ENCODE measurements at regions not wholly inside any gene's neighbourhood (a gene's known extent, or its start where the extent isn't known, plus 50 kb on each side); places are given as distances from the start of the nearest gene placed in this dataset.

- DNase-seq (ENCODE audit: low spot score), result no peak
Measured at GRCh38 chr6:98687752-98688151, 146.6 kb upstream of the POU3F2 start.

DNA sequence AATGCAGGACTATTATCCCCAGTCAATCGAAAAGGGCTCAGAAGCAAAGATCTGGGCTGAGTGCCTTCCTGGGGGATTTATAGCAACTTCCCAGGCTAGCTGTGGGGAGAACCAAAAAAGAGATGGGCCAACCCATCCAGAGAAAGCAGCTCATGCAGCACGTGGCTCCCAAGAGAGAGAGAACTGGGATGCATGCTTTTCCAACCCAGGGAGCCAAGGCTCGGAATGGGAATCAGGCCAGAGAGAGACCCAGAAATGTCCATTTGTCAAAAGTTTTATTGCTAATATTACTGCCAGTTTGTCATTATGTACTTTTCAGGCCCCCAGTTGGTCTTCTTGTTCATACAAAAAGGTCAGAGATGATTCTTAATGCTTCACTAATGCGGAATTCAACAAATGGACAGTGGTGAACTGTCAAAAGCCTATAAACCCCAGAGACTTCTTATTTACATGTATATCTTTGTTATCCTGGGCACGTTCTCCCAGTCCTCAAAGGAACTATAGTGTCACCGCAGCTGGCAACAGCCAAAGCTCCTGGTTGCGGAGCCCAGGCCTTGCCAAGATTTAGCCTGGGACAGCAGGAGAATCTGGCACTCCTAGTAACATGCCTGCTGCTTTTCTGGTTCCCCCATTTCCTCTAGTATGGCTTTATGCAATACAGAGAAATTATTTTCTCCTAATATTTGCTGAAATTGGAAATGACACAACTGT lies 139.1 kb upstream of the POU3F2 start:
- TF ChIP-seq, protein P1, sequence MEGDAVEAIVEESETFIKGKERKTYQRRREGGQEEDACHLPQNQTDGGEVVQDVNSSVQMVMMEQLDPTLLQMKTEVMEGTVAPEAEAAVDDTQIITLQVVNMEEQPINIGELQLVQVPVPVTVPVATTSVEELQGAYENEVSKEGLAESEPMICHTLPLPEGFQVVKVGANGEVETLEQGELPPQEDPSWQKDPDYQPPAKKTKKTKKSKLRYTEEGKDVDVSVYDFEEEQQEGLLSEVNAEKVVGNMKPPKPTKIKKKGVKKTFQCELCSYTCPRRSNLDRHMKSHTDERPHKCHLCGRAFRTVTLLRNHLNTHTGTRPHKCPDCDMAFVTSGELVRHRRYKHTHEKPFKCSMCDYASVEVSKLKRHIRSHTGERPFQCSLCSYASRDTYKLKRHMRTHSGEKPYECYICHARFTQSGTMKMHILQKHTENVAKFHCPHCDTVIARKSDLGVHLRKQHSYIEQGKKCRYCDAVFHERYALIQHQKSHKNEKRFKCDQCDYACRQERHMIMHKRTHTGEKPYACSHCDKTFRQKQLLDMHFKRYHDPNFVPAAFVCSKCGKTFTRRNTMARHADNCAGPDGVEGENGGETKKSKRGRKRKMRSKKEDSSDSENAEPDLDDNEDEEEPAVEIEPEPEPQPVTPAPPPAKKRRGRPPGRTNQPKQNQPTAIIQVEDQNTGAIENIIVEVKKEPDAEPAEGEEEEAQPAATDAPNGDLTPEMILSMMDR (IDR thresholded peaks at IDR 0.05; ENCODE audit: extremely low read depth, insufficient read depth, missing control alignments), result no peak
- in situ Hi-C loops (cut with MboI; ENCODE audit: low pct_unique_long_range_greater_than_20kb, low sequenced_read_pairs, unreplicated experiment), result no loop called here
- no peak for DNase-seq (ENCODE audit: low spot score)

More at GRCh38 chr6:98687752-98688151, 146.6 kb upstream of the POU3F2 start:
- in situ Hi-C loops (cut with MboI; ENCODE audit: low pct_unique_long_range_greater_than_20kb, low sequenced_read_pairs, unreplicated experiment), result no loop called here
- TF ChIP-seq, protein P1 (IDR thresholded peaks at IDR 0.05; ENCODE audit: extremely low read depth, insufficient read depth, missing control alignments), result no peak

DNA sequence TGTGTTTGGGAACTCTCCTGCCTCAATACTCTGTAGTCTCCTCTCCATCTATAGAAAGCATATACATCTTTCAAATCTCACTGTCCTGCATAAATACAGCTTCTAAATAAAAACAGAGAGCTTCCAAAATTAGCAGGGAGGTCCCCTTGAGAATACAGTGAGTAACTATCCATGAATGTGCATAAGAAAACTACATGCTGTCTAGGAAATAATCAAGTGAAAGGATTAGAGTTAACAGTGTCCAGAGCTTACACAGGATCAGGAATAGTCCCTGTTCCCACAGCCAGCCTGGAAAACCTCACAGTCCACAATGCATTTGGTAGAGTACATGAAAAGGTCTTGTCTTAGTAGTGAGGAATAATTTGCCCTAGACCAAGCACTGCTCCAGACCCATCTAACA lies 123.0 kb upstream of the POU3F2 start:
- no peak for DNase-seq (ENCODE audit: low spot score)
- TF ChIP-seq, protein P1 (IDR thresholded peaks at IDR 0.05; ENCODE audit: extremely low read depth, insufficient read depth, missing control alignments), result no peak
- in situ Hi-C loops (cut with MboI; ENCODE audit: low pct_unique_long_range_greater_than_20kb, low sequenced_read_pairs, unreplicated experiment), result no loop called here

DNA sequence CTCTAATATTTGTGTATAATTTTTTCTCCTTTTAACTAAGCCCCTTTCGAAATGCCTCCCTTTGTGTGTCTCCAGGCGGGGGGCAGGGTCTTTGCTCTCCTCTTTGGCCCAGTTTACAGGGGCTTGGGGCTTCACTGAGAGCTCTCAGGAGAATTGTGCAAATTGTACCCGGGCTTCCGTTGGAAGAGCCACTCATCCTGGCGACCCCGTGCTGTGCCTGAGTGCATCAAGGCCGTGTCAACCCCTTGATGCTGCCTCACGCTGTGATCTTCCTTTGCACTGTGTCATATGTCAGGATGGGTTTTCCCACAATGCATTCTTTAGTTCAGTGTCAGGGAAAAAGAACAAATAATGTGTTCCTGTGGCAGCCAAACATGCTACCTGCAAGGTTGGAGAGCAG lies 118.0 kb upstream of the POU3F2 start:
- in situ Hi-C loops (cut with MboI; ENCODE audit: low pct_unique_long_range_greater_than_20kb, low sequenced_read_pairs, unreplicated experiment), result no loop called here
- no peak for DNase-seq (ENCODE audit: low spot score)
- TF ChIP-seq, protein P1 (IDR thresholded peaks at IDR 0.05; ENCODE audit: extremely low read depth, insufficient read depth, missing control alignments), result no peak

- TF ChIP-seq, protein P1 (IDR thresholded peaks at IDR 0.05; ENCODE audit: extremely low read depth, insufficient read depth, missing control alignments), result no peak
- no peak for DNase-seq (ENCODE audit: low spot score)
- in situ Hi-C loops (cut with MboI; ENCODE audit: low pct_unique_long_range_greater_than_20kb, low sequenced_read_pairs, unreplicated experiment), result no loop called here
Measured at GRCh38 chr6:98717322-98717877, 117.0 kb upstream of the POU3F2 start.

DNA sequence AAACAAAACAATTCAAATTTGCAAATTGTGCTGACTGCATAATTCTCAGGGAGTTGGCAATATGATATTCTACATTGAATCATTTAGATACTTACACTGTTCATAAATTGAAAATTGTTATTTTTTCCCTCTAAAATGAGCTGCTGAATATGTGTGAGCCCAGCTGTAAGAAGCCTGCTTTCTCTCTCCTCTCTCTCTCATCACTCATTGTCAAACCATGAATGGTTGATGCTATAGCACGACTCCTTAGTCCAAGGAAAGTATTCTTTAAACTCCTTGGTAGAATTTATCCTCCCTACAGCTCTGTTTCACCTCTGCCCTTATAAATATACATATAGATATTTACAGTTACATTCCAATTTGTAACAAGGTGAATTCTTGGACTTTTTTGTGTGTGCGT lies 116.4 kb upstream of the POU3F2 start:
- TF ChIP-seq, protein P1 (IDR thresholded peaks at IDR 0.05; ENCODE audit: extremely low read depth, insufficient read depth, missing control alignments), result no peak
- DNase-seq (ENCODE audit: low spot score), result no peak
- in situ Hi-C loops (cut with MboI; ENCODE audit: low pct_unique_long_range_greater_than_20kb, low sequenced_read_pairs, unreplicated experiment), result no loop called here

Data from GM13977 (cell line).